H1 (cell line): ENCODE measurements at regions not wholly inside any gene's neighbourhood (a gene's known extent, or its start where the extent isn't known, plus 50 kb on each side); places are given as distances from the start of the nearest gene placed in this dataset.

Experiments used
- CTCF ChIA-PET: fragments of 300-600 bp; sonication (Branson Sonifier 250); formaldehyde crosslinking; loops from one replicate; lab custom pipeline; 2021; ENCODE audit not compliant: partially characterized antibody; lab: Charles Lee
- POLR2A ChIA-PET: fragments of 300-600 bp; sonication (Branson Sonifier 250); formaldehyde crosslinking; loops from one replicate; lab custom pipeline; 2021; ENCODE audit warnings: inconsistent platforms; ENCODE audit not compliant: partially characterized antibody; lab: Charles Lee
- DNase-seq, 2 experiments: peaks; one replicate each; pipeline versions ENCODE4 v3.0.0 to v3.0.0-alpha.2; 2010 to 2022; ENCODE audit warnings: low spot score in 2 of 2, low read depth in 1 of 2, mixed read lengths in 1 of 2
- FAIRE-seq: peaks from 2 replicates; lab custom pipeline; 2011; peaks lifted over from hg19 to GRCh38; lab: Jason Lieb, UNC
- H2AFZ ChIP-seq: 2 replicates; pipeline ENCODE4 v1.8.1; 2012; ENCODE audit warnings: low read length, inconsistent platforms
- H2AK5ac ChIP-seq: 2 replicates; pipeline ENCODE4 v1.6.1; 2013; ENCODE audit warnings: low read depth, low read length
- H2BK120ac ChIP-seq: replicated peaks from 2 replicates; pipeline ENCODE3; 2013; ENCODE audit warnings: low read depth, low read length, inconsistent platforms
- H2BK12ac ChIP-seq: 2 replicates; pipeline ENCODE4 v1.6.1; 2013; ENCODE audit warnings: low read depth, low read length
- H2BK15ac ChIP-seq: 2 replicates; pipeline ENCODE4 v1.6.1; 2013; ENCODE audit warnings: low read length
- H2BK20ac ChIP-seq: 2 replicates; pipeline ENCODE4 v1.6.1; 2013; ENCODE audit warnings: low read length
- H2BK5ac ChIP-seq: 2 replicates; pipeline ENCODE4 v1.6.1; 2013; ENCODE audit warnings: low read depth, low read length
- H3K14ac ChIP-seq: 2 replicates; pipeline ENCODE4 v1.6.1; 2013; ENCODE audit warnings: inconsistent platforms; ENCODE audit not compliant: insufficient read length
- H3K18ac ChIP-seq: 2 replicates; pipeline ENCODE4 v1.6.1; 2013; ENCODE audit warnings: low read length; ENCODE audit errors: extremely low read depth
- H3K23ac ChIP-seq: 2 replicates; pipeline ENCODE4 v1.6.1; 2013; ENCODE audit warnings: inconsistent platforms; ENCODE audit not compliant: insufficient read length
- H3K23me2 ChIP-seq: 2 replicates; pipeline ENCODE4 v1.6.1; 2013; ENCODE audit warnings: low read depth, low read length
- H3K27ac ChIP-seq: 2 replicates; pipeline ENCODE4 v1.6.1; 2011; ENCODE audit warnings: low read depth, low read length, inconsistent platforms
- H3K27me3 ChIP-seq, 4 experiments: replicated peaks in 1 of 4; 1 replicate in 1 of 4; 2 replicates in 3 of 4; pipeline versions ENCODE4 v1.6.1 to v1.8.1; 2011 to 2013; ENCODE audit warnings: low read length in 3 of 4, mild to moderate bottlenecking in 3 of 4, inconsistent platforms in 2 of 4, mixed read lengths in 2 of 4, moderate library complexity in 1 of 4; ENCODE audit not compliant: control insufficient read depth in 3 of 4, insufficient read depth in 3 of 4; ENCODE audit errors: extremely low read depth in 1 of 4
- H3K36me3 ChIP-seq, 4 experiments: 2 replicates each; pipeline versions ENCODE4 v1.6.1 to v1.8.1; 2011 to 2013; ENCODE audit warnings: mild to moderate bottlenecking in 4 of 4, low read length in 3 of 4, moderate library complexity in 2 of 4, control low read depth in 1 of 4, inconsistent platforms in 1 of 4; ENCODE audit not compliant: insufficient read depth in 4 of 4, control insufficient read depth in 2 of 4
- H3K4ac ChIP-seq: replicated peaks from 2 replicates; pipeline ENCODE3; 2013; ENCODE audit warnings: low read length, low read depth, mixed read lengths, inconsistent platforms; ENCODE audit not compliant: insufficient read length
- H3K4me1 ChIP-seq, 4 experiments: replicated peaks in 1 of 4; 1 replicate in 1 of 4; 2 replicates in 3 of 4; pipeline versions ENCODE4 v1.6.1 to v1.8.1; 2011 to 2013; ENCODE audit warnings: low read length in 3 of 4, inconsistent platforms in 2 of 4, mixed read lengths in 1 of 4; ENCODE audit not compliant: insufficient read depth in 4 of 4, control insufficient read depth in 3 of 4
- H3K4me2 ChIP-seq, 2 experiments: 2 replicates each; pipeline versions ENCODE4 v1.6.1 to v1.8.1; 2011 to 2013; ENCODE audit warnings: low read depth in 2 of 2, low read length in 2 of 2, control low read depth in 1 of 2, inconsistent platforms in 1 of 2, mild to moderate bottlenecking in 1 of 2; ENCODE audit not compliant: insufficient read depth in 1 of 2
- H3K4me3 ChIP-seq, 4 experiments: fragments of 200-600, 300-600 bp in 1 of 4; sonication (generic), shearing (Covaris generic), sonication (Bioruptor Twin) in 1 of 4; 2 replicates each; pipeline versions ENCODE4 v1.5.1 to v1.8.1; 2011 to 2016; ENCODE audit warnings: low read length in 4 of 4, low read depth in 3 of 4, control low read depth in 2 of 4, inconsistent platforms in 2 of 4, mild to moderate bottlenecking in 2 of 4, mixed read lengths in 1 of 4, moderate library complexity in 1 of 4; ENCODE audit not compliant: insufficient read depth in 2 of 4; ENCODE audit errors: extremely low read depth in 1 of 4
- H3K56ac ChIP-seq: replicated peaks from 2 replicates; pipeline ENCODE3; 2013; ENCODE audit warnings: low read depth, mild to moderate bottlenecking, mixed read lengths, low read length, inconsistent platforms; ENCODE audit not compliant: insufficient read length
- H3K79me1 ChIP-seq: 2 replicates; pipeline ENCODE4 v1.6.1; 2013; ENCODE audit warnings: low read depth, low read length, control low read depth
- H3K79me2 ChIP-seq, 2 experiments: 2 replicates each; pipeline versions ENCODE4 v1.6.1 to v1.8.1; 2012 to 2013; ENCODE audit warnings: low read length in 2 of 2, mild to moderate bottlenecking in 2 of 2, inconsistent platforms in 1 of 2; ENCODE audit not compliant: insufficient read depth in 2 of 2, control insufficient read depth in 1 of 2
- H3K9ac ChIP-seq, 4 experiments: replicated peaks in 1 of 4; 1 replicate in 1 of 4; 2 replicates in 3 of 4; pipeline versions ENCODE4 v1.6.1 to v1.8.1; 2011 to 2013; ENCODE audit warnings: low read depth in 3 of 4, low read length in 3 of 4, control low read depth in 2 of 4, mild to moderate bottlenecking in 2 of 4, moderate library complexity in 2 of 4, inconsistent platforms in 1 of 4; ENCODE audit errors: extremely low read depth in 1 of 4
- H3K9me3 ChIP-seq, 2 experiments: 2 replicates each; pipeline versions ENCODE4 v1.6.1 to v1.8.1; 2012 to 2013; ENCODE audit warnings: mild to moderate bottlenecking in 2 of 2, moderate library complexity in 2 of 2, control low read depth in 1 of 2, inconsistent platforms in 1 of 2, low read depth in 1 of 2, low read length in 1 of 2, mixed read lengths in 1 of 2; ENCODE audit not compliant: insufficient read depth in 2 of 2
- H4K20me1 ChIP-seq, 2 experiments: replicated peaks in 1 of 2; 2 replicates each; pipeline versions ENCODE3 to v1.8.1; 2011 to 2013; ENCODE audit warnings: inconsistent platforms in 2 of 2, low read length in 2 of 2, mild to moderate bottlenecking in 1 of 2; ENCODE audit not compliant: insufficient read depth in 2 of 2, control insufficient read depth in 1 of 2
- H4K5ac ChIP-seq: 2 replicates; pipeline ENCODE4 v1.6.1; 2013; ENCODE audit warnings: low read length, low read depth, mixed read lengths, inconsistent platforms; ENCODE audit not compliant: insufficient read length
- H4K8ac ChIP-seq: 2 replicates; pipeline ENCODE4 v1.8.0; 2013; ENCODE audit warnings: mild to moderate bottlenecking, moderate library complexity, low read length, inconsistent platforms; ENCODE audit not compliant: insufficient read depth; ENCODE audit errors: extremely low read depth
- H4K91ac ChIP-seq: replicated peaks from 2 replicates; pipeline ENCODE3; 2013; ENCODE audit warnings: low read length, mixed read lengths, inconsistent platforms; ENCODE audit not compliant: insufficient read length
- GABPA ChIP-seq: IDR thresholded peaks from 2 replicates; pipeline ENCODE4 v1.6.1; 2011; ENCODE audit warnings: mild to moderate bottlenecking, low read length, moderate library complexity, borderline replicate concordance; ENCODE audit not compliant: insufficient read depth
- WGBS, 2 experiments: shearing (Covaris generic) in 1 of 2; methylation state at CpG; one replicate each; pipeline versions ENCODE4 v1.1.6 to v1.1.7; 2013 to 2015; ENCODE audit warnings: low lambda C conversion rate in 2 of 2, mixed read lengths in 2 of 2, inconsistent platforms in 1 of 2, low coverage in 1 of 2, missing lambda C conversion rate in 1 of 2; ENCODE audit not compliant: insufficient replicate concordance in 2 of 2, insufficient coverage in 1 of 2, insufficient read length in 1 of 2; ENCODE audit errors: extremely low coverage in 1 of 2, missing lambda C conversion rate in 1 of 2; 5-methylcytosine and 5-hydroxymethylcytosine counted together
- TF ChIP-seq, protein P1 (sequence below), 3 experiments: IDR thresholded peaks; 1 replicate in 2 of 3; 2 replicates in 1 of 3; pipeline versions ENCODE4 v1.5.1 to v1.6.1; 2011; ENCODE audit warnings: low read length in 3 of 3, mild to moderate bottlenecking in 3 of 3, inconsistent platforms in 2 of 3, low read depth in 1 of 3, moderate library complexity in 1 of 3; ENCODE audit not compliant: insufficient read depth in 1 of 3; ENCODE audit errors: control extremely low read depth in 1 of 3

DNA sequence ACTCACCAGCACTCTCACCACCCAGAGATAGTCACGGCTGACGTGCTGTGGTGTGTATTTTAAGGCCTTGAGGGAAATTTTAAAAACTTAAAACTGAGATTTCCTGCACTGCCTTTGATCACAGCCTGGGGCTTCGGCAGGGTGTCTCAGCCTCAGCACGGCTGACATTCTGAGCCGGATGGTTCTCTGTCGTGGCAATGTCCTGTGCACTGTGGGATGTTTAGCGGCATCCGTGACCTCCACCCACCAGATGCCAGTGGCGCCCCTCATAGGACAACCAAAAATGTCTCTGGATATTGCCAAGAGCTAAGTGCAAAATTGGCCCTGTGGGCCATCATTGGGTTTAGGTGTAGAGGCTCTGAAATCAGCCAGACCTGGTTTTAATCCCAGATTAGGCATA, 142.2 kb upstream of the KCNG1 start:
- H3K14ac ChIP-seq = no peak overlapping the region
- TF ChIP-seq, protein P1, sequence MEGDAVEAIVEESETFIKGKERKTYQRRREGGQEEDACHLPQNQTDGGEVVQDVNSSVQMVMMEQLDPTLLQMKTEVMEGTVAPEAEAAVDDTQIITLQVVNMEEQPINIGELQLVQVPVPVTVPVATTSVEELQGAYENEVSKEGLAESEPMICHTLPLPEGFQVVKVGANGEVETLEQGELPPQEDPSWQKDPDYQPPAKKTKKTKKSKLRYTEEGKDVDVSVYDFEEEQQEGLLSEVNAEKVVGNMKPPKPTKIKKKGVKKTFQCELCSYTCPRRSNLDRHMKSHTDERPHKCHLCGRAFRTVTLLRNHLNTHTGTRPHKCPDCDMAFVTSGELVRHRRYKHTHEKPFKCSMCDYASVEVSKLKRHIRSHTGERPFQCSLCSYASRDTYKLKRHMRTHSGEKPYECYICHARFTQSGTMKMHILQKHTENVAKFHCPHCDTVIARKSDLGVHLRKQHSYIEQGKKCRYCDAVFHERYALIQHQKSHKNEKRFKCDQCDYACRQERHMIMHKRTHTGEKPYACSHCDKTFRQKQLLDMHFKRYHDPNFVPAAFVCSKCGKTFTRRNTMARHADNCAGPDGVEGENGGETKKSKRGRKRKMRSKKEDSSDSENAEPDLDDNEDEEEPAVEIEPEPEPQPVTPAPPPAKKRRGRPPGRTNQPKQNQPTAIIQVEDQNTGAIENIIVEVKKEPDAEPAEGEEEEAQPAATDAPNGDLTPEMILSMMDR (IDR thresholded peaks at IDR 0.05; ENCODE audit: control extremely low read depth in 1 of 3, insufficient read depth in 1 of 3, low read depth in 1 of 3, low read length in 3 of 3) = peak in 1 of 3 experiments; percentile 6; a peak in 1 of 4 replicates
- TF ChIP-seq GABPA = no peak
- H2AK5ac ChIP-seq = no peak overlapping the region
- H3K56ac ChIP-seq = no peak overlapping the region
- POLR2A ChIA-PET = interaction anchor here (1.3 kb wide), 1 partner anchor 8 kb away, joined by 3 read pairs; no protein-coding TSS in a partner anchor
- no peak overlapping the region for H3K4ac ChIP-seq
- no peak overlapping the region for H4K8ac ChIP-seq
- no peaks in the 10 kb centered on the region for H4K20me1 ChIP-seq
- H3K4me1 ChIP-seq = no peaks in the 10 kb centered on the region
- no peak overlapping the region for H3K18ac ChIP-seq
- no peak overlapping the region for H3K4me3 ChIP-seq
- no peak overlapping the region for H3K27ac ChIP-seq
- H4K91ac ChIP-seq = no peak overlapping the region
- no peak overlapping the region for H4K5ac ChIP-seq
- H2BK12ac ChIP-seq = no peak overlapping the region
- CTCF ChIA-PET = interaction anchor here (0.6 to 2.2 kb wide), 5 partner anchors 19 to 189 kb away, joined by 3 to 7 read pairs (median 4); no protein-coding TSS in a partner anchor
- H3K9ac ChIP-seq = no peak overlapping the region
- WGBS, 2 experiments = 91% methylated on average over 9 of the region's 9 CpGs; no CpG with 5 or more reads in 1 of the 2 experiments
- no peak overlapping the region for H2AFZ ChIP-seq
- no peak overlapping the region for H3K4me2 ChIP-seq
- peak in 1 of 2 experiments; percentile 32 for DNase-seq
- H3K23me2 ChIP-seq = no peaks in the 10 kb centered on the region
- H2BK5ac ChIP-seq = no peak overlapping the region
- H3K23ac ChIP-seq = no peak overlapping the region
- no peaks in the 10 kb centered on the region for H3K36me3 ChIP-seq
- no peaks in the 10 kb centered on the region for H3K27me3 ChIP-seq
- no peaks in the 10 kb centered on the region for H3K9me3 ChIP-seq
- no peak overlapping the region for H2BK15ac ChIP-seq
- H3K79me2 ChIP-seq = no peaks in the 10 kb centered on the region
- H2BK120ac ChIP-seq = no peak overlapping the region
- FAIRE-seq = no peak
- no peak overlapping the region for H2BK20ac ChIP-seq
- no peaks in the 10 kb centered on the region for H3K79me1 ChIP-seq
